Ovary (tissue), 7 donors: ENCODE measurements at regions not wholly inside any gene's neighbourhood (a gene's known extent, or its start where the extent isn't known, plus 50 kb on each side); places are given as distances from the start of the nearest gene placed in this dataset.
A peak's percentile ranks its signal among the peaks of the same experiment; 100 is the strongest.

Source experiments
- DNase-seq, 5 donors: peaks; one replicate each; pipeline ENCODE4 v3.0.0-alpha.2; 2019 to 2020
- H3K27ac ChIP-seq, 2 donors: fragments of 200-600 bp; one replicate each; pipeline versions ENCODE4 v1.5.1 to v1.8.0; 2019 to 2022
- H3K27me3 ChIP-seq: fragments of 200-600 bp; one replicate; pipeline ENCODE4 v1.8.0; 2022
- H3K36me3 ChIP-seq: fragments of 200-600 bp; sonication (generic); one replicate; pipeline ENCODE4 v1.5.1; 2019
- H3K4me1 ChIP-seq: one replicate; pipeline ENCODE4 v1.8.1; 2013; ENCODE audit warnings: mild to moderate bottlenecking, moderate library complexity; ENCODE audit not compliant: insufficient read depth
- H3K4me3 ChIP-seq: fragments of 200-600 bp; sonication (generic); one replicate; pipeline ENCODE4 v1.5.1; 2017
- H3K9me3 ChIP-seq, 2 donors: fragments of 200-600 bp in 1 of 2; sonication (generic) in 1 of 2; one replicate each; pipeline versions ENCODE4 v1.5.1 to v1.8.1; 2013 to 2019; ENCODE audit warnings: mild to moderate bottlenecking in 1 of 2, moderate library complexity in 1 of 2
- CTCF ChIP-seq, 3 donors: fragments of 450-650 bp in 2 of 3; fragments of 200-600 bp in 1 of 3; IDR thresholded peaks; one replicate each; pipeline versions ENCODE4 v1.5.1 to v1.8.0; 2016 to 2022; ENCODE audit warnings: antibody characterized with exemption in 3 of 3, mild to moderate bottlenecking in 1 of 3
- EP300 ChIP-seq: sonication (generic); formaldehyde crosslinking; IDR thresholded peaks from one replicate; pipeline ENCODE4 v1.6.1; 2017; ENCODE audit warnings: antibody characterized with exemption
- POLR2A ChIP-seq: fragments of 450-650 bp; IDR thresholded peaks from one replicate; pipeline ENCODE4 v1.6.1; 2017; ENCODE audit warnings: antibody characterized with exemption, mild to moderate bottlenecking, moderate library complexity
- WGBS, 3 donors: extraction: QIAGEN DNeasy Blood & Tissue Kit in 1 of 3; methylation state at CpG; one replicate each; pipeline versions ENCODE4 v1.1.5 to v1.1.7; 2013 to 2017; 5-methylcytosine and 5-hydroxymethylcytosine counted together
- intact Hi-C, 4 donors: fragments of 100-400 bp; cut with DNase I; formaldehyde crosslinking; loops; one replicate each; pipeline versions ENCODE4 v1.11.0 to v1.15.1; 2022 to 2023
- donor health status: DM: no; HTN: no; CAD: no; lungs with moderate emphysema.
- donor health status: DM: no; HTN: no; CAD: no.
- donor health status: Bipolar disorder and iron deficiency.
- donor health status: DM: no; HTN: no; CAD: no.
- donor health status: DM: yes; HTN: yes; CAD: no.

- 94 to 95% (median 95%) methylated on average over 2 of the region's 2 CpGs for WGBS, 3 donors
- H3K36me3 ChIP-seq, result no peaks in the 10 kb centered on the region
- H3K27me3 ChIP-seq, result no peaks in the 10 kb centered on the region
- intact Hi-C loops, result no loop called here
- DNase-seq, result no peak
- no peak overlapping the region for H3K27ac ChIP-seq
- no peaks in the 10 kb centered on the region for H3K4me1 ChIP-seq
- H3K4me3 ChIP-seq, result no peak overlapping the region
- TF ChIP-seq POLR2A (no peak), CTCF (IDR thresholded peaks at IDR 0.05) (no peak), EP300 (no peak)
- H3K9me3 ChIP-seq, result no peaks in the 10 kb centered on the region
Observed at GRCh38 chr13:107675847-107676550, 539.3 kb downstream of the LIG4 start.

GRCh38 chr13:107669391-107669993 lies 545.8 kb downstream of the LIG4 start:
- DNase-seq, result no peak
- intact Hi-C loops, result no loop called here
- Histone ChIP-seq H3K9me3 (no peaks in the 10 kb centered on the region), H3K36me3 (no peaks in the 10 kb centered on the region), H3K4me3 (no peak overlapping the region), H3K27me3 (no peaks in the 10 kb centered on the region), H3K4me1 (no peaks in the 10 kb centered on the region), H3K27ac (no peak overlapping the region)
- WGBS, 3 donors, result 69 to 77% (median 74%) methylated on average over 8 of the region's 8 CpGs
- no peak for TF ChIP-seq CTCF (IDR thresholded peaks at IDR 0.05)
- TF ChIP-seq POLR2A, result no peak
- TF ChIP-seq EP300, result no peak

- 83 to 91% (median 84%) methylated on average over 2 of the region's 2 CpGs for WGBS, 3 donors
- H3K9me3 ChIP-seq, result no peaks in the 10 kb centered on the region
- H3K27me3 ChIP-seq, result no peaks in the 10 kb centered on the region
- DNase-seq, result no peak
- H3K4me1 ChIP-seq, result no peaks in the 10 kb centered on the region
- no peaks in the 10 kb centered on the region for H3K36me3 ChIP-seq
- intact Hi-C loops, result no loop called here
- TF ChIP-seq CTCF (IDR thresholded peaks at IDR 0.05) (no peak), POLR2A (no peak), EP300 (no peak)
- no peak overlapping the region for H3K27ac ChIP-seq
- no peak overlapping the region for H3K4me3 ChIP-seq
Observed at GRCh38 chr13:107665926-107666458, 549.3 kb downstream of the LIG4 start.

- intact Hi-C loops, result no loop called here
- WGBS, 3 donors, result 24 to 27% (median 26%) methylated on average over 15 of the region's 15 CpGs
- H3K36me3 ChIP-seq, result no peaks in the 10 kb centered on the region
- H3K4me3 ChIP-seq, result no peak overlapping the region
- H3K27me3 ChIP-seq, result no peaks in the 10 kb centered on the region
- TF ChIP-seq POLR2A, result no peak
- peak in 2 of 3 donors; percentile 22 to 41 for TF ChIP-seq CTCF (IDR thresholded peaks at IDR 0.05)
- TF ChIP-seq EP300, result no peak
- peak in 4 of 5 donors; percentile 30 to 58 (median 47) for DNase-seq
- H3K4me1 ChIP-seq, result peaks cover 1% of the 10 kb centered on the region
- H3K27ac ChIP-seq, result no peak overlapping the region
- no peaks in the 10 kb centered on the region for H3K9me3 ChIP-seq
Observed at GRCh38 chr13:107650081-107650701, 565.1 kb downstream of the LIG4 start.
